DOHH2 (cell line): ENCODE measurements at regions not wholly inside any gene's neighbourhood (a gene's known extent, or its start where the extent isn't known, plus 50 kb on each side); places are given as distances from the start of the nearest gene placed in this dataset.

Experiments
- EZH2phosphoT487 ChIP-seq: fragments of 200-600 bp; sonication (generic); IDR thresholded peaks from 2 replicates; pipeline ENCODE4 v1.6.1; 2017; ENCODE audit warnings: borderline replicate concordance, mild to moderate bottlenecking, antibody characterized with exemption, low read length, moderate library complexity, mixed read lengths
- TF ChIP-seq, protein P1 (sequence below): fragments of 200-600 bp; sonication (generic); IDR thresholded peaks from one replicate; pipeline ENCODE4 v1.5.1; 2014; ENCODE audit warnings: antibody characterized with exemption, mild to moderate bottlenecking, low read depth, low read length; ENCODE audit not compliant: poor library complexity, severe bottlenecking

DNA sequence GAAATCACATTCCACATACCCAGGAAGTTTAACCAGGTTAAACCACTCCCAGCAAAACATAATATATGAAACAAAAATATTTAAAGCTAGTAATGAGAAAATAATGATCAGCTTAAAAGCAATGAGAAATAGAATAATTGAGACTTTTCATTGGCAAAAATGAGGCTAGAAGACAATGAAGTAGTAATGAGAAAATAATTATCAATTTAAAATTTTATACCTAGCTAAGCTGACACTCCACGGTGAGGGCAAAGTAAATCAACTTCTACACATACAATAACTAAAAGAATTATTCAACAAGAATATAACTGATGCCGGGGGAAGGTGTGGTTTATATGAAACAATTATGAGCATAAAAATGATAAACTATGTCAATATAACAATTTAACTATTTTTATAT lies 82.2 kb upstream of the TES start:
- TF ChIP-seq, protein P1, sequence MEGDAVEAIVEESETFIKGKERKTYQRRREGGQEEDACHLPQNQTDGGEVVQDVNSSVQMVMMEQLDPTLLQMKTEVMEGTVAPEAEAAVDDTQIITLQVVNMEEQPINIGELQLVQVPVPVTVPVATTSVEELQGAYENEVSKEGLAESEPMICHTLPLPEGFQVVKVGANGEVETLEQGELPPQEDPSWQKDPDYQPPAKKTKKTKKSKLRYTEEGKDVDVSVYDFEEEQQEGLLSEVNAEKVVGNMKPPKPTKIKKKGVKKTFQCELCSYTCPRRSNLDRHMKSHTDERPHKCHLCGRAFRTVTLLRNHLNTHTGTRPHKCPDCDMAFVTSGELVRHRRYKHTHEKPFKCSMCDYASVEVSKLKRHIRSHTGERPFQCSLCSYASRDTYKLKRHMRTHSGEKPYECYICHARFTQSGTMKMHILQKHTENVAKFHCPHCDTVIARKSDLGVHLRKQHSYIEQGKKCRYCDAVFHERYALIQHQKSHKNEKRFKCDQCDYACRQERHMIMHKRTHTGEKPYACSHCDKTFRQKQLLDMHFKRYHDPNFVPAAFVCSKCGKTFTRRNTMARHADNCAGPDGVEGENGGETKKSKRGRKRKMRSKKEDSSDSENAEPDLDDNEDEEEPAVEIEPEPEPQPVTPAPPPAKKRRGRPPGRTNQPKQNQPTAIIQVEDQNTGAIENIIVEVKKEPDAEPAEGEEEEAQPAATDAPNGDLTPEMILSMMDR = no peak
- TF ChIP-seq EZH2phosphoT487 = no peak
